A549 (cell line): ENCODE measurements at regions not wholly inside any gene's neighbourhood (a gene's known extent, or its start where the extent isn't known, plus 50 kb on each side); places are given as distances from the start of the nearest gene placed in this dataset.
"Not testable (repeated sequence)": the region's sequence is repeated elsewhere in the genome, so short reads cannot be mapped to it uniquely, and the experiment has no call there.

Experiments
- CTCF ChIP-seq: fragments of >200 bp; sonication (Bioruptor Twin); formaldehyde crosslinking; IDR thresholded peaks from 3 replicates; pipeline ENCODE4 v1.5.1; 2016
- GATA3 ChIP-seq: IDR thresholded peaks from 2 replicates; pipeline ENCODE4 v1.6.1; 2012; ENCODE audit warnings: borderline replicate concordance
- HOXA7 ChIP-seq: fragments of 250-450 bp; sonication (Bioruptor Pico); IDR thresholded peaks from 2 replicates; pipeline ENCODE4 v1.5.0; 2020; ENCODE audit warnings: mild to moderate bottlenecking, moderate library complexity

- not testable (repeated sequence) for TF ChIP-seq HOXA7 (CRISPR knock-in tag); GATA3; CTCF
Measured at GRCh38 chr2:110287253-110287652, 74.9 kb upstream of the MTLN start.
